ENCODE measurements at regions not wholly inside any gene's neighbourhood (a gene's known extent, or its start where the extent isn't known, plus 50 kb on each side); places are given as distances from the start of the nearest gene placed in this dataset.

GRCh38 chr6:86856379-86856778 is 80.9 kb upstream of the HTR1E start:
- TF ChIP-seq POLR2A (IDR thresholded peaks at IDR 0.05): no peak
- TF ChIP-seq CTCF (IDR thresholded peaks at IDR 0.05): no peak
